Body of pancreas (tissue), 4 donors: ENCODE measurements at regions not wholly inside any gene's neighbourhood (a gene's known extent, or its start where the extent isn't known, plus 50 kb on each side); places are given as distances from the start of the nearest gene placed in this dataset.

Experiments used
- ATAC-seq: fragments of 150-250 bp; one replicate; pipeline ENCODE4 v1.9.1; 2016
- DNase-seq, 4 donors: peaks; one replicate each; pipeline ENCODE4 v3.0.0-alpha.2; 2019
- H3K27ac ChIP-seq, 4 donors: fragments of 200-600 bp; sonication (generic); 1 replicate in 3 of 4; 2 replicates in 1 of 4; pipeline versions ENCODE4 v1.5.1 to v1.6.1; 2016 to 2019; ENCODE audit warnings: mild to moderate bottlenecking in 1 of 4, mixed read lengths in 1 of 4, moderate library complexity in 1 of 4
- H3K27me3 ChIP-seq, 2 donors: fragments of 200-600 bp; sonication (generic); one replicate each; pipeline ENCODE4 v1.6.0; 2016; ENCODE audit warnings: mild to moderate bottlenecking in 1 of 2
- H3K36me3 ChIP-seq, 2 donors: fragments of 200-600 bp; sonication (generic); replicated peaks in 1 of 2; 2 replicates each; pipeline ENCODE4 v1.5.1; 2016; ENCODE audit warnings: low read depth in 2 of 2; ENCODE audit not compliant: insufficient read depth in 1 of 2
- H3K4me1 ChIP-seq: fragments of 200-600 bp; sonication (generic); one replicate; pipeline ENCODE4 v1.6.0; 2016
- H3K4me3 ChIP-seq, 2 donors: fragments of 200-600 bp; sonication (generic); 1 replicate in 1 of 2; 2 replicates in 1 of 2; pipeline ENCODE4 v1.5.1; 2016 to 2019
- H3K9me3 ChIP-seq, 3 donors: fragments of 200-600 bp; sonication (generic); 1 replicate in 2 of 3; 2 replicates in 1 of 3; pipeline ENCODE4 v1.5.1; 2016
- POLR2A ChIP-seq, 3 donors: fragments of 450-650 bp; IDR thresholded peaks; one replicate each; pipeline ENCODE4 v1.6.1; 2016; ENCODE audit warnings: antibody characterized with exemption in 3 of 3, mild to moderate bottlenecking in 2 of 3
- WGBS, 2 donors: methylation state at CpG; one replicate each; pipeline ENCODE4 v1.1.5; 2017; 5-methylcytosine and 5-hydroxymethylcytosine counted together
- intact Hi-C: fragments of 100-400 bp; cut with DNase I; formaldehyde crosslinking; loops from one replicate; pipeline ENCODE4 v1.15.1; 2023
- TF ChIP-seq, protein P1 (sequence below), 7 experiments: fragments of 450-650 bp in 4 of 7; fragments of 200-600 bp in 3 of 7; sonication (generic) in 3 of 7; IDR thresholded peaks; one replicate each; pipeline ENCODE4 v1.5.1; 2016 to 2019; ENCODE audit warnings: antibody characterized with exemption in 7 of 7

DNA sequence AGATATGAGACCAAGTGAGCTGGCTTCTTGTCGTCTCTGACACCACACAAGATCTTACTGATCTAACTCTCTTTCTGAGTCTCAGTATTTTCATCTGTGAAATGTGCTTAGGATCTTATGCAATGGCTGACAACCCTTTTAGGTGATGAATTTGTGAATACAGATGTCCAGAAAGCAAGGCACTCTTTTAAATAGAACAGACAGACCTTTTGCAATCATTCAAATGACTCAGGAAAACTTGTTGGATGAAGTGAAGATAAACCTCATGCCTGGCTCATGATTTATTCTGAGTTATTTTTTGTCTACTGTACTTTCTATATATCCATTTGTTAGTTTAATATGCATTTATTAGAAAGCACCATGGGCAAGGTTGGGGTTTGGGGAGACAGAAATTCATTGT, 411.3 kb downstream of the PTPRU start:
- no peak overlapping the region for H3K4me3 ChIP-seq
- no peak for ATAC-seq
- 63 to 65% methylated on average over 1 of the region's 1 CpG for WGBS, 2 donors
- no peak for DNase-seq
- no peaks in the 10 kb centered on the region for H3K36me3 ChIP-seq
- TF ChIP-seq, protein P1, sequence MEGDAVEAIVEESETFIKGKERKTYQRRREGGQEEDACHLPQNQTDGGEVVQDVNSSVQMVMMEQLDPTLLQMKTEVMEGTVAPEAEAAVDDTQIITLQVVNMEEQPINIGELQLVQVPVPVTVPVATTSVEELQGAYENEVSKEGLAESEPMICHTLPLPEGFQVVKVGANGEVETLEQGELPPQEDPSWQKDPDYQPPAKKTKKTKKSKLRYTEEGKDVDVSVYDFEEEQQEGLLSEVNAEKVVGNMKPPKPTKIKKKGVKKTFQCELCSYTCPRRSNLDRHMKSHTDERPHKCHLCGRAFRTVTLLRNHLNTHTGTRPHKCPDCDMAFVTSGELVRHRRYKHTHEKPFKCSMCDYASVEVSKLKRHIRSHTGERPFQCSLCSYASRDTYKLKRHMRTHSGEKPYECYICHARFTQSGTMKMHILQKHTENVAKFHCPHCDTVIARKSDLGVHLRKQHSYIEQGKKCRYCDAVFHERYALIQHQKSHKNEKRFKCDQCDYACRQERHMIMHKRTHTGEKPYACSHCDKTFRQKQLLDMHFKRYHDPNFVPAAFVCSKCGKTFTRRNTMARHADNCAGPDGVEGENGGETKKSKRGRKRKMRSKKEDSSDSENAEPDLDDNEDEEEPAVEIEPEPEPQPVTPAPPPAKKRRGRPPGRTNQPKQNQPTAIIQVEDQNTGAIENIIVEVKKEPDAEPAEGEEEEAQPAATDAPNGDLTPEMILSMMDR (IDR thresholded peaks at IDR 0.05), result no peak
- no peak for TF ChIP-seq POLR2A (IDR thresholded peaks at IDR 0.05)
- H3K27me3 ChIP-seq, result no peaks in the 10 kb centered on the region
- no peak overlapping the region for H3K27ac ChIP-seq
- H3K4me1 ChIP-seq, result no peaks in the 10 kb centered on the region
- no peaks in the 10 kb centered on the region for H3K9me3 ChIP-seq
- intact Hi-C loops, result no loop called here

GRCh38 chr1:29646161-29646775, 409.9 kb downstream of the PTPRU start:
- intact Hi-C loops, result no loop called here
- no peak overlapping the region for H3K4me3 ChIP-seq
- no peaks in the 10 kb centered on the region for H3K36me3 ChIP-seq
- no peak for DNase-seq
- no peak for ATAC-seq
- 72 to 74% methylated on average over 7 of the region's 7 CpGs for WGBS, 2 donors
- H3K9me3 ChIP-seq, result no peaks in the 10 kb centered on the region
- H3K4me1 ChIP-seq, result no peaks in the 10 kb centered on the region
- TF ChIP-seq, protein P1 (IDR thresholded peaks at IDR 0.05), result no peak
- no peak for TF ChIP-seq POLR2A (IDR thresholded peaks at IDR 0.05)
- no peaks in the 10 kb centered on the region for H3K27me3 ChIP-seq
- H3K27ac ChIP-seq, result no peak overlapping the region

DNA sequence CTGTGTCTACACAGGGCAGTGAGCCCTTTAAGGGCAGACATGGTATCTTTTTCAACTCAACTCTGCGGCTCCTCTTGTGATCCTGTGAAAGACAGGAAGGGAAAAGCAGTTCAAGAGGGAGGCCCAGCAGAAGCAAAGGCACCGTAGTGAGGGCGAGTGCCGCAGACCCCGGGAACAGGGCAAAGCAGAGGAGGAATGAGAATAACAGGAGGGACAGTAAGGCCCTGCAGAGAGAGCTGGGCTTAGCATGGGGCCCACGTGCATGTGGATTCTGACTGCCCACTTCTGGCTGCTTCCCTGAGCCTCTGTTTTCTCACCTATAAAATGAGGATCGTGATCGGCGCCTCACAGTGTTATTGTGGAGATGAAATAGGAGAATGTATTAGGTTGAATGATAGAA, 409.3 kb downstream of the PTPRU start:
- no peaks in the 10 kb centered on the region for H3K9me3 ChIP-seq
- H3K36me3 ChIP-seq, result no peaks in the 10 kb centered on the region
- H3K27me3 ChIP-seq, result no peaks in the 10 kb centered on the region
- no peak overlapping the region for H3K4me3 ChIP-seq
- 65 to 66% methylated on average over 9 of the region's 9 CpGs for WGBS, 2 donors
- intact Hi-C loops, result no loop called here
- no peak for TF ChIP-seq POLR2A (IDR thresholded peaks at IDR 0.05)
- DNase-seq (no peak), ATAC-seq (no peak)
- no peak overlapping the region for H3K27ac ChIP-seq
- no peaks in the 10 kb centered on the region for H3K4me1 ChIP-seq

- DNase-seq (no peak), ATAC-seq (no peak)
- Histone ChIP-seq H3K4me3 (no peak overlapping the region), H3K36me3 (no peaks in the 10 kb centered on the region), H3K27ac (no peak overlapping the region), H3K27me3 (no peaks in the 10 kb centered on the region), H3K9me3 (no peaks in the 10 kb centered on the region), H3K4me1 (no peaks in the 10 kb centered on the region)
- WGBS, 2 donors, result 67 to 69% methylated on average over 4 of the region's 4 CpGs
- intact Hi-C loops, result no loop called here
- TF ChIP-seq, protein P1 (IDR thresholded peaks at IDR 0.05), result no peak
- no peak for TF ChIP-seq POLR2A (IDR thresholded peaks at IDR 0.05)
Measured at GRCh38 chr1:29644812-29645211, 408.5 kb downstream of the PTPRU start.

GRCh38 chr1:29643838-29644440, 407.6 kb downstream of the PTPRU start:
- DNase-seq, result no peak
- Histone ChIP-seq H3K27me3 (no peaks in the 10 kb centered on the region), H3K4me1 (no peaks in the 10 kb centered on the region), H3K4me3 (no peak overlapping the region), H3K36me3 (no peaks in the 10 kb centered on the region), H3K27ac (no peak overlapping the region), H3K9me3 (no peaks in the 10 kb centered on the region)
- no peak for ATAC-seq
- intact Hi-C loops, result no loop called here
- 89 to 100% methylated on average over 1 of the region's 1 CpG for WGBS, 2 donors
- TF ChIP-seq POLR2A (IDR thresholded peaks at IDR 0.05), result no peak
- TF ChIP-seq, protein P1 (IDR thresholded peaks at IDR 0.05), result no peak
